ENCODE measurements at regions not wholly inside any gene's neighbourhood (a gene's known extent, or its start where the extent isn't known, plus 50 kb on each side); places are given as distances from the start of the nearest gene placed in this dataset.

GRCh38 chr6:29999416-29999815, 57.1 kb downstream of the HLA-A start:
- FAIRE-seq: no peak

GRCh38 chr6:30000156-30000791, 57.9 kb downstream of the HLA-A start:
- TF ChIP-seq POLR2A (IDR thresholded peaks at IDR 0.05; ENCODE audit: low read depth, low read length): no peak
- FAIRE-seq (no peak), DNase-seq (ENCODE audit: insufficient read length, low spot score) (no peak)

More at GRCh38 chr6:29999416-29999815, 57.1 kb downstream of the HLA-A start:
- TF ChIP-seq POLR2A (IDR thresholded peaks at IDR 0.05; ENCODE audit: low read depth, low read length): no peak
- no peak for DNase-seq (ENCODE audit: insufficient read length, low spot score)

GRCh38 chr6:30002871-30003270, 58.2 kb upstream of the POLR1H start:
- DNase-seq (ENCODE audit: insufficient read length, low spot score) (peak; percentile 43), FAIRE-seq (no peak)
- no peak for TF ChIP-seq POLR2A (IDR thresholded peaks at IDR 0.05; ENCODE audit: low read depth, low read length)

GRCh38 chr6:30005482-30005881, 55.6 kb upstream of the POLR1H start:
- TF ChIP-seq POLR2A (IDR thresholded peaks at IDR 0.05; ENCODE audit: low read depth, low read length): no peak
- DNase-seq (ENCODE audit: insufficient read length, low spot score) (no peak), FAIRE-seq (no peak)

GRCh38 chr6:30006170-30007131, 54.6 kb upstream of the POLR1H start:
- TF ChIP-seq POLR2A (IDR thresholded peaks at IDR 0.05; ENCODE audit: low read depth, low read length): no peak
- DNase-seq (ENCODE audit: insufficient read length, low spot score): no peak
- FAIRE-seq: no peak

- no peak for TF ChIP-seq POLR2A (IDR thresholded peaks at IDR 0.05; ENCODE audit: low read depth, low read length)
- no peak for FAIRE-seq
- DNase-seq (ENCODE audit: insufficient read length, low spot score): no peak
Measured at GRCh38 chr6:30007132-30007764, 53.8 kb upstream of the POLR1H start.

GRCh38 chr6:30009113-30009512, 52.0 kb upstream of the POLR1H start:
- FAIRE-seq: no peak
- DNase-seq (ENCODE audit: insufficient read length, low spot score): no peak
- no peak for TF ChIP-seq POLR2A (IDR thresholded peaks at IDR 0.05; ENCODE audit: low read depth, low read length)

All from H54 (cell line).